HK-2 (cell line): ENCODE measurements at regions not wholly inside any gene's neighbourhood (a gene's known extent, or its start where the extent isn't known, plus 50 kb on each side); places are given as distances from the start of the nearest gene placed in this dataset.
"Not testable (repeated sequence)": the region's sequence is repeated elsewhere in the genome, so short reads cannot be mapped to it uniquely, and the experiment has no call there.

Experiments
- DNase-seq: peaks from one replicate; pipeline ENCODE4 v3.0.0-alpha.2; 2018; ENCODE audit not compliant: unreplicated experiment

DNA sequence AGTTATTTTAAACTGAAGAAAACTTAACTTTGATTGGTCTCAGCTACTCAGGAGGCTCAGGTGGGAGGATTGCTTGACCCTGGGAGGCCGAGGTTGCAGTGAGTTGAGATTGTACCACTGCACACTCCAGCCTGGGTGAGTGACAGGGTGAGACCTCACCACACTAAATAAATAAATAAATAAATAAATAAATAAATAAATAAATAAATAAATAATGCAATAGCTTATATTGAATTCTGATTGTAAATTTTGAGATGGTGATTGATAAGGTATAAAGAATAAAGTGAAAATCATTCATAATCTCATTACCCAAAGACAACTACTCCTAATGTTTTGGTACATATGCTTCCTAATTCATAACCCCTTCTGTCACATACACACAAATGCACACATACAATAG lies 58.1 kb downstream of the TUBA3C start:
- DNase-seq, result no peak

DNA sequence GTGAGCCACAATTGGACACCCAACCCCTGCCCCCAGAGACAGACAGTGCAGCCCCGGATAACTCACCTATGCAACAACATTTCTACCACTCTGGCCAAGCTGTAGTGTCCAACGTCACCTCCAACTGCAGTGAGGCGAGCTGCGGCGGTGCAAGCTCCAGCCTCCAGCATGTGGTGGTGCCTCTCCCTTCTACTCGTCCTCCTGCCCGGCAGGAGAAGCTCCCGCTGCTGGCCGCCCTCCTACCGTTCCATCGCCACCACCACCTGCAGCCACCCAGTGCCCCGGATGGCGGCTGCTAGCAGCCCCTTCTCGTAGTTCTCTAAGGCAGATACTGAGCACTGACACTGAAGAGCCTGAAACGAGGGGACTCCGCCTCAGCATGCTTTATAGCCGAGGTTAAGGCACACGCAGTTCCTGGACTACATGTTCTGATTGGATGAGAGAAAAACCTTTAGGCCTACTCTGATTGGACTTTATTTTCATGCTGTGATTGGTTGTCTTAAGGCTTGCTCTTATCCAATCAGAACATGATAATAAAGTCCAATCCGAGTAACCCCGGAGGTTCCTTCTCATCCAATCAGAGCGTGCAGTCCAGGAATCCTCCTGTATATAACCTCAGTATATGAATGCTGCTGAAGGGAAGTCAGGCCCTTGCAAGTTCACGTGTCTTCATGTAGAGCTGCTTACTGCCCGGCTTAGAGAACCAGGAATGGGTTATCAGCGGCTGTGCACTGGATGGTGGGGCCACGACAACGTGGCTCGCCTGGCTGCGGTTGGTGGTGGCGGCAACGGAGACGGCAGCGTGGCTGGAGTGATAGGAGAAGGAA lies 63.5 kb downstream of the TUBA3C start:
- DNase-seq, result no peak

DNA sequence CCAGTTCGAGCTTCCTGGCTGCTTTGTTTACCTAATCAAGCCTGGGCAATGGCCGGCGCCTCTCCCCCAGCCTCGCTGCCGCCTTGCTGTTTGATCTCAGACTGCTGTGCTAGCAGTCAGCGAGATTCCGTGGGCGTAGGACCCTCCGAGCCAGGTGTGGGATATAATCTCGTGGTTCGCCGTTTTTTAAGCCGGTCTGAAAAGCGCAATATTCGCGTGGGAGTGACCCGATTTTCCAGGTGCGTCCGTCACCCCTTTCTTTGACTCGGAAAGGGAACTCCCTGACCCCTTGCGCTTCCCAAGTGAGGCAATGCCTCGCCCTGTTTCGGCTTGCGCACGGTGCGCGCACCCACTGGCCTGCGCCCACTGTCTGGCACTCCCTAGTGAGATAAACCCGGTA lies 72.4 kb downstream of the TUBA3C start:
- not testable (repeated sequence) for DNase-seq

DNA sequence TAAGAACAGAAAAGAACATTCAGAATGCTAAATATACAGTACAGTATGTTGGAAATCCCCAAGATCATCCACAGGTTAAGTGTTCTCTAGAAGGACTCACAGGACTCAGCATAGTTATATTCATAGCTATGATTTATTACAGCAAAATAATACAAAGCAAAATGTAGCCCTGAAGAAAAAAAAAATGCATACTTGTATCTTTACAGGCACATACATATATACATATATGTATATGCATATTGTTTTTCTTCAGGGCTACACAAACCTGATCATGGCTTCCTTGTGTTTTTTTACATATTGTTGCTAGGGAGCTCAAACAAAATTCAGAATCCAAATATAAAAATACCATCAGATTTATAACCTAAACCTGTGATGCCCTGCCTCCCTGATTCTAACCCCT lies 78.5 kb downstream of the TUBA3C start:
- no peak for DNase-seq

DNA sequence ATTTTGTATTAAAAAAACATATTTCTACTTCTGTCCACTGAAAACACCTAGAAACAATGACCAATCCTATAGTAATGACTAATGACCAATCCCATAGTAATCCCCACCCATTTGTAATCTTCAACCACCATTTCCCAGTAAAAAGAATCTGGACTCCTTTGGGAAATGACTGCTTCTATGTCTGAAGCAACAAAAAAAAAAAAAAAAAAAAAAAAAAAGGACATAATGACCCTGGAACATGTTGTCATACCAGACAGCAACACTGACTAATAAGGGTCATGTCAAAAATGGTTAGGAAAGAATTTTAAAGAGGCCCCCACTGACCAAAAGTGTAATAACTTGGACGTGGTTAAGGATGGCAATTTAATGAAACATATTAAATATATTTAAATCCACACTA lies 88.3 kb downstream of the TUBA3C start:
- DNase-seq, result no peak

DNA sequence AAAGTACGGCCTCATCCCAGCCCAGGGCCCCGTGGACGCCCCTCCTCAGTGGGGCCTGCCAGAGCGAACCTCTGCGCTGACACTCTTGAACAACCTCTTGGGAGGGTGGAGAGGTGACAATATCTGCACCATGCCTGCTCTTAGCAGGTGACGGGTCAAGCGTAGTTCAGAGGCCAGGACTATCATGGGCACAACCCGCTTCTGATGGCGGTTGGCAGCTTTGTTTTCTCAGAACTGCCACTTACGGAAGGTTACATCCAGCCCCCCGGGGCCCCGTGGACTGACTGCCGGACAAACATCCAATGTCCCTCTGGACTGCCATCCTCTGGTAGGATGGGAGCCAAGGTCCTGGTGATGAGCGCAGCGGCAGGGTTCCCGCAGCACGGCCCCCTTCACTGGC lies 91.1 kb downstream of the TUBA3C start:
- DNase-seq, result no peak

DNA sequence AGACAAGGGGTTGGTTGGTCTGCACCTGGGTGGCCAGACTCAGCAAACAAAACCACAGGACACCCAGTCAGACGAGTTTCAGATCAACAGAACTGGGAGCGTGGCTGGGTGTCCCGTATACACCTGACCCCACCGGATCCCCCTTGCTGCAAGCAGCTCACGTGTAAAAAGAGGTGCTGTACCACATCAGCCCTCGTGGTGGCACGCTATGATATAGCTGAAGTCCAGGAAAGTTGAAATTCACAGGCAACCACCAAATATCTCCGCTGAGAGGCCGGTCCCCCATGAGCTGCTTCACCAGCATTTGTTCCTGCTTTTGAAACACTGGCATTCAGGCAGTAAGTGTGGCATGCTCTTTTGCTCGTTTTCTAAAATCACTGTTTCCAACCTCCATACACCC lies 92.3 kb downstream of the TUBA3C start:
- no peak for DNase-seq

DNA sequence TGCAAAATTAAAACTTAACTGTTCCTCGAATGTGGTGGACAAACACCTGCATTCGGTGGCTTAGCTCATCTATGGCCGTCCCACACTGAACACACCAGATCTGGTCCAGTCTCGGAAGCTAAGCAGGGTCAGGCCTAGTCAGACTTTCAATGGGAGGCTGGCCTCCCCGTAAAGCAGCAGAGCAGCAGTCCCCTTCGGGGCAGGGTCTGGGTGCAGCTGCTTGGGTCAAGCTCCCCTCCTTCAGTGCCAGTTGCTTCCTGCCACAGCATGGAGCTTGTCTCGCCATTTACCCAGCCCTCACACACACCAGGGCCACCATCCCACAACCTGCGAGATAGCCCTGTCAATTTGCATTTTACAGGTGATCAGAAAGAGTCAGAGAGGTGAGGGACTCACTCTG lies 93.2 kb downstream of the TUBA3C start:
- DNase-seq, result no peak

DNA sequence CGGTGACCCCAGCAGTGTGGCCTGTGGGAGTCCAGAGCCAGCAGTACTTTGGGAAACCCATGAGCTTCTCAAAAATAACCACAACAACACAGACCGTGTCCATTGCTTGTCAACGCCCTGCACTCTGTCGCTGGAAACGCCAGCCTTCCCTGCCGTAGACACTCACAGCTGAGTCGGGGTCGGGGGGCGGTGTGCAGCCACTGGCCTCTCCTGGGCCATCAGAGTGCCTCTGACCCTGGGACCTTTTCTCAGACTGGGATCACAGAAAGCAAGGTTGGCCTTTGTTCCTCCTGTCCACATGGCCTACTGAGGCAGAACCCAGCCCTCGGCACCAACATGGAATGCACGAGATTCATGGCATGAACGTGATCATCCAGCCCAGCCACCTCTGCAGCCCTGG lies 95.7 kb downstream of the TUBA3C start:
- no peak for DNase-seq

DNA sequence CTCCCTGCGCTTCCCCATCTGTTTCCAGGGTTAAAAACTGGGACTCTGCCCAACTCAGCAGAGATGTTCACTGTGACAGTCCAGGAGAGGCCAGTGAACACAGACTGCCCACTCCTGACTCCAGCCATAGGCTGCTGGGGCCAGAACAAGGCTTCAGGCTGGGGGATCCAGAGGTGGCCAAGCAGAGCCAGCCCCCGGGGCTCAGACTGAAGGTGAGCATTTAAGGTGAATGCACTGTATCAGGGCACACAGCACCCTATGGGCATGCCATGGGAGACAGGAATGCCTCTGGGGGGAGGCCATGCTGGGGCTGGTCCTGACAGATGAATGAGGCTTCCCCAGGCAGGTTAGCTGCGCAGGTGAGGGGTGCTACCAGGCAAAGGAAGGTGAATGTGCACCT lies 96.4 kb downstream of the TUBA3C start:
- DNase-seq, result no peak

DNA sequence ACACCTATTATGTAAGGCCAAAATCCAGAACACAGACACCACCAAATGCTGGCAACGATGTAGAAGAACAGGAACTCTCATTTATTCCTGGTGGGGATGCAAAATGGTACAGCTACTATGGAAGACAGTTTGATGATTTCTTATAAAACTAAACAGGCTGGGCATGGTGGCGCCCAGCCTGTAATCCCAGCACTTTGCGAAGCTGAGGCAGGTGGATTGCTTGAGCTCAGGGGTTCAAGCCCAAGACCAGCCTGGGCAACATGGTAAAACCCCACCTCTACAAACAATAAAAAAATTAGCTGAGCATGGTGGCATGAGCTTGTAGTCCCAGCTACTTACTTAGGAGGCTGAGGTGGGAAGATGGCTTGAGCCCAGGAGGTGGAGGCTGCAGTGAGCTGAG lies 98.3 kb downstream of the TUBA3C start:
- no peak for DNase-seq

DNA sequence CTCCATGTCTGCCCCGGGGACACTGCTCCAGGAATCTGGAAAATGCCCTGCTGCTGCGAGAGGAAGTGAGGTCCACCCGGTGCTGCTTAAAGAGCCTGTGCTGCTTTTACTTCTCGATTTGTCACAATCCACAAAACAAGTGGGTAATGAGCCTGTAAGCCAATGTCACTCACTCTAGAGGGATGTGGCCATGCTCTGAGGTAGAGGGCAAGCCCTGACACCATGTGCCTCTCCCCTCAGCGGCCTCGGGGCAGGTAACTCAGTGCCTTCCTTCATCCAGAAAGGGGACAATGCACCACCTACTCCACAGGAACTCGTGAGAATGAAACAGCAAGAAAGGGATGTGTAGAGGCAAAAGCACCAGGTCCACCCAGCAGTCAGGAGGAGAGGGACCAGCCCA lies 106.2 kb downstream of the TUBA3C start:
- DNase-seq, result no peak

DNA sequence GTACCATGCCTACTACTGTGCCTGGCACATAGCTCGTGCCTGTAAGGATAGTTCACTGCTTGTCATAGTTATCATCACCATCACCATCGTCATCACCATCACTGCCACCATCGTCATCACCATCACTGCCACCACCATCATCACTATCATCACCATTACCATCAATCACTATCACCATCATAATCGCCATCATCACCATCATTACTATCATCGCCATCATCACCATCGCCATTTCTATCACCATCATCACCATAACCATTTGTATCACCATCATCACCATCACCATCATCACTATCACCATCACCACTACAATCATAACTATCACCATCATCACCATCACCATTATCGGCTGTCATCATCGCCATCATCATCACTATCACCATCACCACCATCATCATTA lies 107.1 kb downstream of the TUBA3C start:
- DNase-seq, result no peak

DNA sequence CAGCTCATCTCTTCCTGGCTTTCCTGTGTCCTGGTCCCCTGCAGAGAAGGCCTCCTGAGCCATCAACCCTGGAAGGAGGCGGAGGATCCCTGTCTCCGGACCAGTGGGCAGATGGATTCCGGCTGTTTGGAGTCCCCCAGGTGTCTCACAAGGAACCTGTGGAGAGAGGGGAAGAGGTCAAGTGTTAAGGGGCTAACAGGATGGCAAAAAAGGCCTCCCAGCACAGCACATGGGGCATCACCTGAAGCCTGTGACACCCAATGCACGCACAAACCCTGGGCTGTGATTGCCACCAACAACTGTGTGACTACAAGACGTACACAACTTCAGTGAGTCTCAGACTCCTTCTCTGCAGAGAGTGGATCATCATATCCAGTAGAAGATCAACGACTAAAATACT lies 107.5 kb downstream of the TUBA3C start:
- DNase-seq, result not testable (repeated sequence)

DNA sequence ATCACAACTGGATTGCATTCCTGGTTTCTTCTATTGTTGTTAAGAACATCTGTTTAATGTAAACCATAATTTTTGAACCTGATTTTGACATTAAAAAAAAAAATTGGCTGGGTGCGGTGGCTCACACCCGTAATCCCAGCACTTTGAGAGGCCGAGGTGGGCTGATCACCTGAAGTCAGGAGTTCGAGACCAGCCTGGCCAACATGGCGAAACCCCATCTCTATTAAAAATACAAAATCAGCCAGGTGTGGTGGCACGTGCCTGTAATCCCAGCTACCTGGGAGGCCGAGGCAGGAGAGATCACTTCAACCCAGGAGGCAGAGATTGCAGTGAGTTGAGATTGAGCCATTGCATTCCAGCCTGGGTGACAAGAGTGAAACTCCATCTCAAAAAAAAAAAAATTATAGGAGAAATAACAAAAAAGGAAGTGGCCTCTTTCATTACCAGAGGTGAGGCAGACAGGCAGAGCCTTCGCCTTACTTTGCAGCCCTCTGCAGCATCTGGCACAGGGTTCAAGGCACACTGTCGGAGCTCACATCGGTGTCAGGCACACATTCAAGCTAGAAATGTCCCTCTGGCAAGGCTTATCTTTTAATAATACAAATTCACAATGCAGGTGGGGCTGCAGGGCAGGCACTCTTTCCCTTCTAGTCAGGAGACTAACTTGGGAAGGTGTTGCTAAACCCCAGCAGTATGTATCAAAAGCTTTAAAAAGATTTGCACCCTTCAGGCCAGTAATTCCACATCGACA lies 108.5 kb downstream of the TUBA3C start:
- not testable (repeated sequence) for DNase-seq

DNA sequence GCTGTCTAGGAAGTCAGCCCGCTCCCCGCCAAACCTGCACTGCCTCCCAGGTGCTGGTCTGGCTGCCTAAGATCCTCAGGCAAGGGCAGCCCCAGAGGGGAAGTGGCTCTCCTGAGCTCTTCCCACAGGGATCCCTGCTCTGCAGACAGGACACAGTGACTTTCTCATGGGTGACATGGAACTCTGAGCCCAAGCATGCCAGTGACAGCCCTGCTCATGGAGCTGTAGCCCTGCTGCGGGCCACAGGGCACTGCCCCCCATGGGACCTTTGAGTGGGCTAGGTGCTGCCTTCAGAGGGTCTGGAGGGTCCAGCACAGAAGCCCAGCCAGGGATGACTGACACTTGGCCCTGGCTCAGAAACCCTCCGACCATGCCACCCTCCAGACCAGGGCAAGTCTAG lies 109.1 kb downstream of the TUBA3C start:
- DNase-seq, result no peak

DNA sequence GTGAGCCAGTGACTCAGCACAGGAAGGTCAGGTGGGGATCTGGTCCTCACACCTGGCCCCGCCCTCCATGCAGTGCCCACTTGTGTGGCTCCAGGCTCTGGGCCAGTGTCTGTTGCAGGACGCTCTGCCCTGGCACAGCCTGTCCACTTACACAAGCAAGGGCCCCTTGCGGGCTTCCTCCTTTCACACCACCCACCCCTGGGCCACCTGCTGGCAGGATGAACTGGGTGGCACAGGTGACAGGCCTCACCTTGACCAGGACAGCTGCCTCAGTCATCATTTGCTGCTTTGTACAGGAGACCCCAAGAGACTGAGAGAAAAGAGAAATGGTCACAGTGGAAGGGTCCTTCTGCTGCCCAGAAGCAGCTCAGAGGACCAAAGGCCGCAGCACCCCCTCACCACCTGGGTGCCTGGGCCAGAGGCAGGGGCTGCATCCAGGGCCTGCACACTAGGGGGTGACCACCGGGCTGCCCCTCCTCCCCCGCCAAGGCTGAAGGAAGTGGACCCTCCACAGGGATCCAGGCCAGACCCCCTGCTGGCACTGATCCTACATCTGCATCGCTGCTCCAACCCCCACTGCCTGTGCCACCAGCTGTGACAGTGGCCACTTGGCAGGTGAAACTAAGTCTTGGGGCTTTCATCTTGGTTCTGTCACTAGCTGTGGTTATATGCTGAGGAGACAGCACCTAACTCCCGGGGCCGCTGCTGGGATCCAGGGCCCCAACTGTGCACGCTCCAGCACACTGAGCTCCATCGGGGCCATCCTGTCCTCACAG lies 110.3 kb downstream of the TUBA3C start:
- DNase-seq, result no peak

DNA sequence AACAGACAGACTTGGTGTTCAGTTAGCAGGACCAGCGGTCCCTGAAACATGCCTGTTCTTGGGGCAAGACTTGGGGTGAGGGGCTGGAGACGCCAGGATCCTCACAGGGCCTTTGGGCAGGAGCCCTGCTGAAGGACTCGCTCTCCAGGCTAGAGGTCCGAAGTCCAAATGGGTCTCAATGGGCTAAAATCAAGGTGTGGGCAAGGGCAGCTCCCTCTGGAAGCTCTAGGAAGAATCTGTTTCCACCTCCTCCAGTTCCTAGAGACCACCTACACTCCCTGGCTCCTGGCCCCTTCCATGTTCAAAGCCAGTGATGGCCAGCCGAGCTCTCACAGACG lies 111.3 kb downstream of the TUBA3C start:
- DNase-seq, result no peak

DNA sequence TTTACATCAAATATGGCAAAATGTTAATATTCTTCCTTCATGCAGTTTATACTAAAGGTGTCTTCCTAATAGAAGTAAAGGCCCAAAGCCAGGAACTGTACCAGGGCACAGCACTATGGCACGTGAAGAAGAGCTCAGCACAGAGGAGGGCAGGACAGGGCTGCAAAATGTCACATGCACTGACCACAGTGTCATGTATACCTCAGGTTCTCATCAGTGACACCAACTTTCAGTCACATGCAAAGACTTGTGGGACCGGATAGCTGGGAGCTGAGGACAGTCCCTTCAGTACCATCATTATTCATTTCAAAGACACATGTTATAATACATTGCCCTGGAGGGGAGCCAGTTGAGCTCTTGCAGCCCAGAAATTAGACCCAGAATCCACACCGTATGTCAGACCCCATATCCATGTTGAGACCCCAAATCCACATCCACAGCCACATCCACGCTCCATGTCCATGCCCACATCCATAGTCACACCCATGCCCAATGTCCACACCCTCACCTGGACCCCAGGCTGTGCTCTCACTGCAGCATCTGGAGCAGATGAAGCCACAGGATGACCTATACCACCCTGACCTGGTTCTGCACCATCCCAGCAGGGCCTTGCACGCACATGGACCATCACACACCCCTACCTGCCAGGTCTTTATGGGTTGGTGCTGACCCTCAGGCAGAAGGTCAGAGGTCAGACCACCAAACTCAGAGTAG lies 111.8 kb downstream of the TUBA3C start:
- DNase-seq, result no peak

DNA sequence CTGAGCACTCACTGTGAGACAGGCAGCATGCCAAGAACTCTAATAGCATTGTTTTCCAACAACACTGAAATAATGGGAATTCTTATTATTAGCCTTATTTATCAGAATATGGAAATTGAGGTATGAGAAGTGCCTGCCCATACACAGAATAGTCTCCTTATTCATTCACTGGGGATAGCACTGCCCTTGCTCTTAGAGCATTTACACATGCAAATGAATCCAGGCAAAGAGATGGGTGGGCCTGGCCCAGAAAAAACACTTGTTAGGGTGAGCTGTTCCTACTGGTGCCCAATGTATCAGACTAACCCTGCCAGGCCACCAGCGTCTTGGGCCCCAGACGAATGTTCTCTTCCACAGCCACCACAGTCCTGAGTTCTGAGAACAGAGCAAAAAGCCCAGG lies 112.9 kb downstream of the TUBA3C start:
- no peak for DNase-seq

DNA sequence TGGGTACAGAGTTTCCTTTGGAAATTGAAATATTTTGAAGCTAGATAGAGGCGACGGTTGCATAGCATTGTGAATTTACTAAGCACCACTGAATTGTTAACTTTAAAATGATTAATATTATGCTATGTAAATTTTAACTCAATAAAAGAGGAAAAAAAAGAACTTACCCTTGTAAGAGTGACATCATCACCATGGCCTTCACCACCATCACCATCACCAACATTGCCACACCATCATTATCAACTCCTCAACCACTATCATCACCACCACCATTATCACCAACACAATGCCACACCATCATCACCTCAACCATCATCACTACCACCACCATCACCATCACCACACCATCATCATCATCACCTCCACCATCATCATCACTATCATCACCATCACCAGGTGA lies 113.9 kb downstream of the TUBA3C start:
- DNase-seq, result no peak

DNA sequence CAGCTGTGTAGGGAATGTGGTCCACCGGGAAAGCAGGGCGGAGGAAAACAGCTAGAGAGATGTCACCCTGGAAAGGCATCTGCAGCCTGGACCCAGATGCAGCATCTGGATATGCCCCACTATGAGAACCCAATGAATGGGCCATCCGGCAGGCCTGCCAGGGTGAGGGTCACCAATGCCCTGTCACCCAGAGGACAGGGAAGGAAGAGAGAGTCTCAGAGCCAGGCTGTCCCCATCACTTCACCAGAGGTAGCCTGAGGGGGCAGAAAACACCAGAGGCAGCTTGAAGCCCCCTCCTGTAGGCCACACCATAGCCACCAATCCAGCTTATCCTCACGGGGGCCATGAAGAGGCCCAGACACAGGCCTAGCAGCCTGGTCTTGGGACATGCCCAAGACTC lies 118.8 kb downstream of the TUBA3C start:
- no peak for DNase-seq
